ENCODE measurements at regions not wholly inside any gene's neighbourhood (a gene's known extent, or its start where the extent isn't known, plus 50 kb on each side); places are given as distances from the start of the nearest gene placed in this dataset.

- TF ChIP-seq EZH2phosphoT487 (IDR thresholded peaks at IDR 0.05; ENCODE audit: insufficient read depth, low read depth) = no peak
- no peak for TF ChIP-seq EZH2 (IDR thresholded peaks at IDR 0.05; ENCODE audit: insufficient read depth, poor library complexity, severe bottlenecking)
Measured at GRCh38 chr9:32716955-32717543, 66.3 kb upstream of the TMEM215 start.

All from GM23248 (cell line).